ENCODE measurements at regions not wholly inside any gene's neighbourhood (a gene's known extent, or its start where the extent isn't known, plus 50 kb on each side); places are given as distances from the start of the nearest gene placed in this dataset.

GRCh38 chr22:22144858-22145257 is 99.7 kb upstream of the VPREB1 start:
- no peak for DNase-seq

GRCh38 chr22:22143448-22143847 is 101.1 kb upstream of the VPREB1 start:
- no peak for DNase-seq

- DNase-seq, result no peak
These were observed 101.9 kb upstream of the VPREB1 start for GRCh38 chr22:22142661-22143060.

GRCh38 chr22:22141771-22142591 is 102.6 kb upstream of the VPREB1 start:
- DNase-seq, result no peak

GRCh38 chr22:22141031-22141430 is 103.6 kb upstream of the VPREB1 start:
- no peak for DNase-seq

- no peak for DNase-seq
These were observed 105.2 kb upstream of the VPREB1 start for GRCh38 chr22:22139364-22139763.

GRCh38 chr22:22138915-22139314 is 105.7 kb upstream of the VPREB1 start:
- DNase-seq, result no peak

- no peak for DNase-seq
These were observed 106.7 kb upstream of the VPREB1 start for GRCh38 chr22:22137891-22138290.

GRCh38 chr22:22133910-22134309 is 110.7 kb upstream of the VPREB1 start:
- DNase-seq, result no peak

GRCh38 chr22:22130953-22131608 is 113.5 kb upstream of the VPREB1 start:
- DNase-seq, result no peak

- no peak for DNase-seq
These were observed 115.2 kb upstream of the VPREB1 start for GRCh38 chr22:22129387-22129786.

- DNase-seq, result no peak
These were observed 116.1 kb upstream of the VPREB1 start for GRCh38 chr22:22128440-22128839.

GRCh38 chr22:22127100-22127499 is 117.5 kb upstream of the VPREB1 start:
- DNase-seq, result no peak

- no peak for DNase-seq
These were observed 118.8 kb upstream of the VPREB1 start for GRCh38 chr22:22125579-22126468.

- no peak for DNase-seq
These were observed 119.5 kb upstream of the VPREB1 start for GRCh38 chr22:22125028-22125578.

- DNase-seq, result no peak
These were observed 120.2 kb upstream of the VPREB1 start for GRCh38 chr22:22124374-22124773.

- no peak for DNase-seq
These were observed 120.7 kb upstream of the VPREB1 start for GRCh38 chr22:22123960-22124278.

- DNase-seq, result no peak
These were observed 121.2 kb upstream of the VPREB1 start for GRCh38 chr22:22123118-22123959.

GRCh38 chr22:22122348-22123117 is 122.1 kb upstream of the VPREB1 start:
- DNase-seq, result no peak

- no peak for DNase-seq
These were observed 123.1 kb upstream of the VPREB1 start for GRCh38 chr22:22121445-22121844.

GRCh38 chr22:22120160-22120559 is 124.4 kb upstream of the VPREB1 start:
- DNase-seq, result no peak

GRCh38 chr22:22118987-22119386 is 125.6 kb upstream of the VPREB1 start:
- DNase-seq, result no peak

All from activated T-cell treated with anti-CD3 and anti-CD28 coated beads for 4 hours (primary cell).